ENCODE measurements at regions not wholly inside any gene's neighbourhood (a gene's known extent, or its start where the extent isn't known, plus 50 kb on each side); places are given as distances from the start of the nearest gene placed in this dataset.
A peak's percentile ranks its signal among the peaks of the same experiment; 100 is the strongest.

- TF ChIP-seq, protein P1, sequence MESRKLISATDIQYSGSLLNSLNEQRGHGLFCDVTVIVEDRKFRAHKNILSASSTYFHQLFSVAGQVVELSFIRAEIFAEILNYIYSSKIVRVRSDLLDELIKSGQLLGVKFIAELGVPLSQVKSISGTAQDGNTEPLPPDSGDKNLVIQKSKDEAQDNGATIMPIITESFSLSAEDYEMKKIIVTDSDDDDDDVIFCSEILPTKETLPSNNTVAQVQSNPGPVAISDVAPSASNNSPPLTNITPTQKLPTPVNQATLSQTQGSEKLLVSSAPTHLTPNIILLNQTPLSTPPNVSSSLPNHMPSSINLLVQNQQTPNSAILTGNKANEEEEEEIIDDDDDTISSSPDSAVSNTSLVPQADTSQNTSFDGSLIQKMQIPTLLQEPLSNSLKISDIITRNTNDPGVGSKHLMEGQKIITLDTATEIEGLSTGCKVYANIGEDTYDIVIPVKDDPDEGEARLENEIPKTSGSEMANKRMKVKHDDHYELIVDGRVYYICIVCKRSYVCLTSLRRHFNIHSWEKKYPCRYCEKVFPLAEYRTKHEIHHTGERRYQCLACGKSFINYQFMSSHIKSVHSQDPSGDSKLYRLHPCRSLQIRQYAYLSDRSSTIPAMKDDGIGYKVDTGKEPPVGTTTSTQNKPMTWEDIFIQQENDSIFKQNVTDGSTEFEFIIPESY (IDR thresholded peaks at IDR 0.05; ENCODE audit: borderline replicate concordance, low read depth) = no peak
- TF ChIP-seq FOSL2 (IDR thresholded peaks at IDR 0.05; ENCODE audit: borderline replicate concordance, low read depth) (peak; percentile 20; the same call in 1 of the 2 replicates), USF1 (IDR thresholded peaks at IDR 0.05; ENCODE audit: borderline replicate concordance, low read depth) (no peak), MXI1 (IDR thresholded peaks at IDR 0.05; ENCODE audit: low read depth, low read length) (no peak), MEF2A (IDR thresholded peaks at IDR 0.05; ENCODE audit: borderline replicate concordance, low read depth) (no peak), IRF3 (IDR thresholded peaks at IDR 0.05; ENCODE audit: low read depth, low read length) (no peak), TEAD4 (IDR thresholded peaks at IDR 0.05; ENCODE audit: borderline replicate concordance, insufficient read depth) (no peak)
Measured at GRCh38 chr1:157274698-157275534, 136.7 kb upstream of the ETV3 start (continued).

- Histone ChIP-seq H3F3A (replicated peaks; ENCODE audit: insufficient read depth) (no peaks in the 10 kb centered on the region), H3K79me2 (ENCODE audit: insufficient read depth) (no peaks in the 10 kb centered on the region), H3K4me1 (ENCODE audit: control insufficient read depth in 1 of 2, insufficient read depth in 2 of 2, low read depth in 1 of 2, low read length in 1 of 2) (no peaks in the 10 kb centered on the region), H2AFZ (ENCODE audit: low read depth) (no peak overlapping the region), H3K36me3 (replicated peaks in 1 of 2; ENCODE audit: control insufficient read depth in 1 of 2, insufficient read depth in 2 of 2, low read length in 1 of 2) (no peaks in the 10 kb centered on the region), H3K9me2 (no peaks in the 10 kb centered on the region), H4K20me1 (ENCODE audit: insufficient read depth) (no peaks in the 10 kb centered on the region), H3K9ac (no peak overlapping the region), H3K27ac (ENCODE audit: low read depth in 2 of 2, low read length in 1 of 2) (no peak overlapping the region), H3K9me3 (no peaks in the 10 kb centered on the region), H3K27me3 (ENCODE audit: insufficient read depth) (peaks cover 2% of the 10 kb centered on the region; the same call in 1 of the 2 replicates), H3K4me3 (ENCODE audit: low read depth in 2 of 2, low read length in 1 of 2) (no peak overlapping the region), H3K4me2 (no peak overlapping the region)
- ChIA-PET CTCF (no interaction called here), POLR2A (no interaction called here)
- DNase-seq = no peak
- 18% methylated on average over 6 of the region's 6 CpGs for WGBS (ENCODE audit: low lambda C conversion rate)
- TF ChIP-seq TEAD4 (IDR thresholded peaks at IDR 0.05; ENCODE audit: borderline replicate concordance, insufficient read depth) = no peak
- TF ChIP-seq, protein P2, sequence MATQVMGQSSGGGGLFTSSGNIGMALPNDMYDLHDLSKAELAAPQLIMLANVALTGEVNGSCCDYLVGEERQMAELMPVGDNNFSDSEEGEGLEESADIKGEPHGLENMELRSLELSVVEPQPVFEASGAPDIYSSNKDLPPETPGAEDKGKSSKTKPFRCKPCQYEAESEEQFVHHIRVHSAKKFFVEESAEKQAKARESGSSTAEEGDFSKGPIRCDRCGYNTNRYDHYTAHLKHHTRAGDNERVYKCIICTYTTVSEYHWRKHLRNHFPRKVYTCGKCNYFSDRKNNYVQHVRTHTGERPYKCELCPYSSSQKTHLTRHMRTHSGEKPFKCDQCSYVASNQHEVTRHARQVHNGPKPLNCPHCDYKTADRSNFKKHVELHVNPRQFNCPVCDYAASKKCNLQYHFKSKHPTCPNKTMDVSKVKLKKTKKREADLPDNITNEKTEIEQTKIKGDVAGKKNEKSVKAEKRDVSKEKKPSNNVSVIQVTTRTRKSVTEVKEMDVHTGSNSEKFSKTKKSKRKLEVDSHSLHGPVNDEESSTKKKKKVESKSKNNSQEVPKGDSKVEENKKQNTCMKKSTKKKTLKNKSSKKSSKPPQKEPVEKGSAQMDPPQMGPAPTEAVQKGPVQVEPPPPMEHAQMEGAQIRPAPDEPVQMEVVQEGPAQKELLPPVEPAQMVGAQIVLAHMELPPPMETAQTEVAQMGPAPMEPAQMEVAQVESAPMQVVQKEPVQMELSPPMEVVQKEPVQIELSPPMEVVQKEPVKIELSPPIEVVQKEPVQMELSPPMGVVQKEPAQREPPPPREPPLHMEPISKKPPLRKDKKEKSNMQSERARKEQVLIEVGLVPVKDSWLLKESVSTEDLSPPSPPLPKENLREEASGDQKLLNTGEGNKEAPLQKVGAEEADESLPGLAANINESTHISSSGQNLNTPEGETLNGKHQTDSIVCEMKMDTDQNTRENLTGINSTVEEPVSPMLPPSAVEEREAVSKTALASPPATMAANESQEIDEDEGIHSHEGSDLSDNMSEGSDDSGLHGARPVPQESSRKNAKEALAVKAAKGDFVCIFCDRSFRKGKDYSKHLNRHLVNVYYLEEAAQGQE (IDR thresholded peaks at IDR 0.05; ENCODE audit: low read depth, low read length) = no peak
- TF ChIP-seq TCF12 (IDR thresholded peaks at IDR 0.05) = no peak
- no peak for TF ChIP-seq FOXJ3 (CRISPR knock-in tag; IDR thresholded peaks at IDR 0.05)
- TF ChIP-seq FOXM1 (IDR thresholded peaks at IDR 0.05; ENCODE audit: low read depth) = no peak
- TF ChIP-seq EP300 (IDR thresholded peaks at IDR 0.05; ENCODE audit: borderline replicate concordance in 1 of 2, low read depth in 1 of 2, low read length in 1 of 2) = no peak
- no peak for TF ChIP-seq RFX5 (IDR thresholded peaks at IDR 0.05; ENCODE audit: low read length)
- no peak for TF ChIP-seq TAF1 (IDR thresholded peaks at IDR 0.05; ENCODE audit: borderline replicate concordance, low read depth, low read length)
- TF ChIP-seq, protein P3, sequence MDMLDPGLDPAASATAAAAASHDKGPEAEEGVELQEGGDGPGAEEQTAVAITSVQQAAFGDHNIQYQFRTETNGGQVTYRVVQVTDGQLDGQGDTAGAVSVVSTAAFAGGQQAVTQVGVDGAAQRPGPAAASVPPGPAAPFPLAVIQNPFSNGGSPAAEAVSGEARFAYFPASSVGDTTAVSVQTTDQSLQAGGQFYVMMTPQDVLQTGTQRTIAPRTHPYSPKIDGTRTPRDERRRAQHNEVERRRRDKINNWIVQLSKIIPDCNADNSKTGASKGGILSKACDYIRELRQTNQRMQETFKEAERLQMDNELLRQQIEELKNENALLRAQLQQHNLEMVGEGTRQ (IDR thresholded peaks at IDR 0.05; ENCODE audit: borderline replicate concordance, low read depth, low read length) = no peak
- TF ChIP-seq MEF2A (IDR thresholded peaks at IDR 0.05; ENCODE audit: borderline replicate concordance, low read depth) = no peak
- TF ChIP-seq, protein P1 (IDR thresholded peaks at IDR 0.05; ENCODE audit: borderline replicate concordance, low read depth) = no peak
- TF ChIP-seq, protein P4, sequence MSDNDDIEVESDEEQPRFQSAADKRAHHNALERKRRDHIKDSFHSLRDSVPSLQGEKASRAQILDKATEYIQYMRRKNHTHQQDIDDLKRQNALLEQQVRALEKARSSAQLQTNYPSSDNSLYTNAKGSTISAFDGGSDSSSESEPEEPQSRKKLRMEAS (IDR thresholded peaks at IDR 0.05; ENCODE audit: low read depth) = no peak
Measured at GRCh38 chr1:157272729-157273524, 134.7 kb upstream of the ETV3 start.

All from SK-N-SH (cell line).